ENCODE measurements at regions not wholly inside any gene's neighbourhood (a gene's known extent, or its start where the extent isn't known, plus 50 kb on each side); places are given as distances from the start of the nearest gene placed in this dataset.

DNA sequence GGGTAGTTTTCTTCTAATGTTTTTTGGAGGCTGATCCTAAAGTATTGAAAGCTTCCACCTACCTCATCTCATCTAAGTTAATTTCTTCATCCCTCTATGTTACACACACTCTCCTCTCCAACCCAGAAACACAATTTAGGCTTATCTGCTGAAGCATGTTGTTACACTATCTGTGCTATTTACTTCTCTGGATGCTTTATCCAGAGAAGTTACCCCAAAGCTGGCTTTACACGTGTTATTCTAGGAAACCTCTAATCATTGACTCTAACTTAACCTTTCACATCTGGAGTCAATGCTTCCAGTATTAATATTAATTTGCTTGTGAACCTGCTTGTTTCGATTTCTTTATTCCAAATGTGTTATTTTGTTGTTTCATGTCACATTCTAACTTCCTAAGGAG, 87.3 kb upstream of the NMU start:
- H3K4me3 ChIP-seq (ENCODE audit: low read depth, low read length): no peak overlapping the region
- DNase-seq: no peak
- TF ChIP-seq CTCF (IDR thresholded peaks at IDR 0.05; ENCODE audit: low read depth, low read length, missing control alignments): no peak
- in situ Hi-C loops (cut with HindIII; ENCODE audit: low pct_ligation_motif_present, low sequenced_read_pairs): no loop called here
- H3K27ac ChIP-seq: no peak overlapping the region
- no peaks in the 10 kb centered on the region for H3K27me3 ChIP-seq (replicated peaks)
- H3K36me3 ChIP-seq (replicated peaks): no peaks in the 10 kb centered on the region

- in situ Hi-C loops (cut with HindIII; ENCODE audit: low pct_ligation_motif_present, low sequenced_read_pairs): no loop called here
- TF ChIP-seq CTCF (IDR thresholded peaks at IDR 0.05; ENCODE audit: low read depth, low read length, missing control alignments): no peak
- DNase-seq: no peak
- Histone ChIP-seq H3K4me3 (ENCODE audit: low read depth, low read length) (no peak overlapping the region), H3K36me3 (replicated peaks) (no peaks in the 10 kb centered on the region), H3K27ac (no peak overlapping the region), H3K27me3 (replicated peaks) (no peaks in the 10 kb centered on the region)
Measured at GRCh38 chr4:55725057-55725456, 89.0 kb upstream of the NMU start.

DNA sequence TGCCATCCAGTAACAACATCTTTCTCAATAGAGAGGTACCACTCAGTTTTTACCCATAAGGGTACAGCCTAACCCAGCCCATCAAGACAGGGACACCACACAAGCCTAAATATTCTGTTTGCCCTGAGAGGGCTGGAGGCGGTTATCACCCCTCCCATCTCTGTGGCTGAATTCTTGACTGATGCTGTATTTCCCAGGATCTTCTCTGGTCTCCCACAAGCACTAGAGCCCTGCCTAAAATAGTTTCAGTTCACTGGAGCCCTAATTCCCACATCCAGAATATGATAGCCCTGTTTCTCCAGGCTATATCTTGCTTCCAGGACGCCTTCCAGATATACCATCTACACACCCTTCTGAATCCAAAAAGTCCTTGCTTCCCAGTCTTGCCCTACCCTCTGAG, 91.6 kb upstream of the NMU start:
- Histone ChIP-seq H3K36me3 (replicated peaks) (no peaks in the 10 kb centered on the region), H3K4me3 (ENCODE audit: low read depth, low read length) (no peak overlapping the region), H3K27ac (no peak overlapping the region), H3K27me3 (replicated peaks) (no peaks in the 10 kb centered on the region)
- in situ Hi-C loops (cut with HindIII; ENCODE audit: low pct_ligation_motif_present, low sequenced_read_pairs): no loop called here
- peak; percentile 52 for DNase-seq
- TF ChIP-seq CTCF (IDR thresholded peaks at IDR 0.05; ENCODE audit: low read depth, low read length, missing control alignments): no peak

DNA sequence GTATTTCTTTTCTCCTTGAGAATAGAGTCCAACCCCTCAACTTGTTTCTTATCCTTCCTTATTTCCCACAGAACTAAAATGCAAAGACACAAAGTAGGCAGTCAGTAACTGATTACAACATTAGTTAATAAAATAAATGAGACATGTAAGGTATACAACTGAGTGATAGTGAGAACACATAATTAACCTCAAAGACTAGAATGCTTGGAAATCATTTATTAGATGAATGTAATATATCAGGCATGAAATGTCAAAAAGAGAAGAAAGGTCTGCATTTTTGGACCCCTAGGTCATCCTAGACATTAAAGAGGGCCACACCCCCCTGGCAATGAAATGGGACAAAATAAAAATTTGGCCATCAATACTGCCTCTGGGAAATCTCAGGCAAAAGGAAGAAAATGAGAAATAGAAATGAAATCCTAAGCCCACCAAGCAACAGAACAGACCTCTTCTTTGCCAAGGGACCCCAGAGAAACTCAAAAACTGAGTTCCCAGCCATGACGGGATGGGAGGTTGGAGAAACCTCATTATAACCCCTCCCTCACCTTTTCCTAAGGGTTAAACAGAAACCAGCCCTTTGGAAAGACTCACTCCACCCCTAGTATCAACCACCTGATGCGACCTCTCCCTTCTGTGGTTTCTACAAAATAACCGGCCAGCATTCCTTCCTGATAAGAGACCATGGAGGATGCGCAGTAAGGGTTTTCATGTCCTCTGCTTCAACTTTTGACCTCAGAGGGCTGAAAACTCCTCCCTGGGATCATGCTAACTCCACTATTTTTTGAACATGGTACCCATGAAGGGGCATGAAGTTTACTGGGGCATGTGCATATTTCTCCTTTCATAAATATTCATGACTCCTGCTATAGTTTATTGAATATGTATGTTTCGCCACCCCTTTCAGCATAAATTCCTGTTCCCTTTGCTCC, 90.0 kb upstream of the EXOC1L start:
- Histone ChIP-seq H3K27ac (no peak overlapping the region), H3K27me3 (replicated peaks) (no peaks in the 10 kb centered on the region), H3K4me3 (ENCODE audit: low read depth, low read length) (no peak overlapping the region), H3K36me3 (replicated peaks) (no peaks in the 10 kb centered on the region)
- no peak for TF ChIP-seq CTCF (IDR thresholded peaks at IDR 0.05; ENCODE audit: low read depth, low read length, missing control alignments)
- in situ Hi-C loops (cut with HindIII; ENCODE audit: low pct_ligation_motif_present, low sequenced_read_pairs): no loop called here
- DNase-seq: no peak

- no peak overlapping the region for H3K4me3 ChIP-seq (ENCODE audit: low read depth, low read length)
- TF ChIP-seq CTCF (IDR thresholded peaks at IDR 0.05; ENCODE audit: low read depth, low read length, missing control alignments): no peak
Measured at GRCh38 chr4:55730280-55730931, 89.2 kb upstream of the EXOC1L start.

More at GRCh38 chr4:55730280-55730931, 89.2 kb upstream of the EXOC1L start:
- Histone ChIP-seq H3K36me3 (replicated peaks) (no peaks in the 10 kb centered on the region), H3K27ac (no peak overlapping the region), H3K27me3 (replicated peaks) (no peaks in the 10 kb centered on the region)
- in situ Hi-C loops (cut with HindIII; ENCODE audit: low pct_ligation_motif_present, low sequenced_read_pairs): no loop called here
- DNase-seq: no peak

All from brain microvascular endothelial cell (primary cell).